ENCODE measurements at regions not wholly inside any gene's neighbourhood (a gene's known extent, or its start where the extent isn't known, plus 50 kb on each side); places are given as distances from the start of the nearest gene placed in this dataset.

GRCh38 chr4:148962539-148963290, 520.5 kb upstream of the NR3C2 start:
- TF ChIP-seq PAX5 (IDR thresholded peaks at IDR 0.05; ENCODE audit: insufficient read depth, low read length, severe bottlenecking) (no peak), POU2F2 (IDR thresholded peaks at IDR 0.05; ENCODE audit: low read depth, low read length) (no peak), SPI1 (IDR thresholded peaks at IDR 0.05; ENCODE audit: low read depth, low read length) (no peak), POLR2AphosphoS5 (IDR thresholded peaks at IDR 0.05; ENCODE audit: low read depth, low read length) (no peak)
